ENCODE measurements at regions not wholly inside any gene's neighbourhood (a gene's known extent, or its start where the extent isn't known, plus 50 kb on each side); places are given as distances from the start of the nearest gene placed in this dataset.

DNA sequence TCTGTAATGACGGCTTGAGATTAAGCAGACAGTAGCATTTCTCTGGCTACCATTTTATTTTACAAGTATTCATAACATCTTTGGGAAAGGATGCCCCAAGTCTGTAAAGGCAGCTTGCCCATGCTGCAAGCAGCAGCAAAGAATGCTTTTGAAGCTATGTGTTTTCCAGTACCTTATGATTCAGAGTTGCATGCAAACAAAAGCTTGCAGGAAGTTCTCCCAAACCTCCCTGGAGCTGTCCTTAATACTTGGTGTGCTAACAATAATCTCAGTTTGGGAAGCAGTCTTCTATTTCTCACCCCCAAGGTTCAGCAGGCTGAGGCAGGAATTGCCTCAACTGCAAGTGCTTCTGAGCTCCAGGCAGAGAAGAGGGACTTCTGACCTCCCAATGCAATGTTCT lies 60.8 kb downstream of the CCNA1 start:
- DNase-seq, result no peak

DNA sequence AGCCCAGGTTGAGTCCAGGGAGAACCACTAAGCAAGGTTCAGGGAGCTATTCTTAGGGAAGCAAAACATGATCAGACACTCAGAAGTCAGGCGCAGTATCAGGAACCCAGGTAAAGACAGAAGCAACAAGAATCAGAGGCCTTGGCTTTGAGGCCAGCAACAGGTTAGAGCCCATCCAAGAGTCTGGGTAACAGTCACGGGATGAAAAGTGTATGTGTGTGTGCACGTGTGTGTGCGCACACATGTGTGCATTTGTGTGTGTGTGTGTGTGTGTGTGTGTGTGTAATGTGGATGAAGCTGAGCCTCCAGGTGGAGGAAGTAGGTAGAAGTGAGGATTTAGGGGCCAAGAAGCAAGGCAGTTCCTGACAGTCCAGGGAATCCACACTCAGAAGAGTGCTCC lies 63.1 kb downstream of the CCNA1 start:
- DNase-seq, result no peak

DNA sequence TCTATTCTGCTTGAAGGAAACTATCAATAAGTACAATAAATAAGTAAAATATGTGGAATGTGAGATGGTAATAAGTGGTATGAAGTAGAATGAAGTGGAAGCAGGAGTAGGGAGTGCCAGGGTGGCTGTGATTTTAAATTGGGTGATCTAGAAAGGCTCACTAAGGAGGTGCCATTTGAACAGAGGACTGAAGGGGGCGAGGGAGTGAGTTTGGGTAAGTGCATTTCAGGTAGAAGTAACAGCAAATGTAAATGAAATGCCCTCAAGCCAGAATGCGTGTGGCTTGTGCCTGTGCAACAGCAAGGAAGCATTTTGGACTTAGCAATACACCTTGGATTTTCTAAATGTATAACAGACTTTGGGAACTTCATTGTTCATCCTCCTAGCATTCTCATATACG lies 77.1 kb downstream of the CCNA1 start:
- no peak for DNase-seq

DNA sequence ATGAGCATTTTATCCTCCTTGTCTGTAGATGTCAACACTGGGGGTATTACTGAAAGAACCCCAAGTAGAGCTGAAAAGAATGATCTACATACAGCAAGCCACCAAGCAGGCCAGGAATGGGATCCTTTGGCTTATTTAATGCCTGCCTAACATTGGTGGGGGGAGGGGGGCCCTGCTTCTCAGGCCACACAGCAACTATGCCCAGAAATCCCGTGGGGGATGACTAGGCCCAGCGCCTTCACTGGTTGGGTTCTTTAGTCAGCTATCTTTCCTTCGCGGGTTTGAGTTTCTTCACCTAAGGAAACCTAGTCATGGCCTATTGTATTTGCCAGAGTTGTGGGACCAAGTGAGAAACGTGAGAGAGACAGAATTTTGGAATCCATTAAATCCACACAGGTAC lies 80.5 kb downstream of the CCNA1 start:
- DNase-seq, result no peak

- DNase-seq, result no peak
Measured at GRCh38 chr13:36513266-36513665, 81.0 kb downstream of the CCNA1 start.

GRCh38 chr13:36515466-36515865 lies 83.2 kb downstream of the CCNA1 start:
- no peak for DNase-seq

- DNase-seq, result no peak
Measured at GRCh38 chr13:36516225-36516624, 83.9 kb downstream of the CCNA1 start.

- DNase-seq, result no peak
Measured at GRCh38 chr13:36518707-36519106, 86.4 kb downstream of the CCNA1 start.

DNA sequence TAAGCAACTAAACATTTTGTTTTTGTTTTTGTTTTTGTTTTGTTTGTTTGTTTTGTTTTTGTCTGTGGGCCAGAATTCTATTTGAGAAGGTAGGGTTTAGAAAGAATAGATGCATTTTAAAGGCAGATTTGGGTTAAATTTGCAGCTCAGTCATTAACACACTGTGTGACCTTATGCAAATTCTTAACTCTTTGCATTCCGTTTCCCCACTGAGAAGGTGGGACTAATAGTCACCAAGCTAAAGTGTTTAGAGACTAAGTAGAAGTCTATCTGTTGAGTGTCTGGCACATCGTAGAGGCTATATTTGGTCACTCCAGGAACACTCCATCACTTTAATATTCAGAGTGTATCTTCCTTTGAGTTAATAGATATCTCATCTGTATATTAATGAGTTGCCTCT lies 87.1 kb downstream of the CCNA1 start:
- DNase-seq, result no peak

DNA sequence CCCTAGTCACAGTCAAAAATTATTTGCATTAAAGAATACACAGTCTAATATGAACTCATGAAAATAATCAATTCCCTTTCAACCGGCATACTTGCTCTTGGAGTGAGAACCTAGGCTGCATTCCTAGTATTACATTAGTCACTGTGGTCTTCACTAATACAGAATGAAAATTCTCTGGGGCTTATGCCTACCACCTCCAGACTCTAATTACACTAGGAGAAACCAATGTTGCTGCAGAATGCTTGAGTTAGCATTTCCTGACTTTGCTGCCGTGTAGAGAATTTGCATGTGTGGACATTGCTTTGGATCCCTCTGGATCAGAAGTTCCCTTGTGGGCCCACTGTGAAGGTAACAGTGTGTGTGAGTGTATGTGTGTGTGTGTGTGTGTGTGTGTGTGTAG lies 87.8 kb downstream of the CCNA1 start:
- no peak for DNase-seq

GRCh38 chr13:36526897-36527296 lies 94.6 kb downstream of the CCNA1 start:
- DNase-seq, result no peak

DNA sequence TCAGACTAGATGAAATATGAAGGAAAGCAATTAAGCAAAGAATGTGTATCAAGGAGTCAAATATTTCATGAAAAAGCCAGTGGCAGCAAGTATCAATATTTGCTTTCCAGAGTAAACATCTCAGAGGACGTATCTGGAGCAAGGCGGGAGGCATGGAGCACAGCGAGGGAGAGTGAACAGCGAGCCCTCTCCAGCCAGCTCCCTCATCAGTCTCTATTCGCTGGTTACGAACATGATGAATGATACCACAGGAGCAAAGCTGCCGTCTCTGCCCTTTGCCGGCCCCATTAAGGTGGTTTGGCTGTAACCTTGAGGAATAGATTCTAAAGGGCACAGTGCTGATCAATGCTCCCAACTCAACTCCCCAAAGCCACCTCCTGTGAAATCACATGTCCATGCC lies 95.8 kb downstream of the CCNA1 start:
- DNase-seq, result no peak

DNA sequence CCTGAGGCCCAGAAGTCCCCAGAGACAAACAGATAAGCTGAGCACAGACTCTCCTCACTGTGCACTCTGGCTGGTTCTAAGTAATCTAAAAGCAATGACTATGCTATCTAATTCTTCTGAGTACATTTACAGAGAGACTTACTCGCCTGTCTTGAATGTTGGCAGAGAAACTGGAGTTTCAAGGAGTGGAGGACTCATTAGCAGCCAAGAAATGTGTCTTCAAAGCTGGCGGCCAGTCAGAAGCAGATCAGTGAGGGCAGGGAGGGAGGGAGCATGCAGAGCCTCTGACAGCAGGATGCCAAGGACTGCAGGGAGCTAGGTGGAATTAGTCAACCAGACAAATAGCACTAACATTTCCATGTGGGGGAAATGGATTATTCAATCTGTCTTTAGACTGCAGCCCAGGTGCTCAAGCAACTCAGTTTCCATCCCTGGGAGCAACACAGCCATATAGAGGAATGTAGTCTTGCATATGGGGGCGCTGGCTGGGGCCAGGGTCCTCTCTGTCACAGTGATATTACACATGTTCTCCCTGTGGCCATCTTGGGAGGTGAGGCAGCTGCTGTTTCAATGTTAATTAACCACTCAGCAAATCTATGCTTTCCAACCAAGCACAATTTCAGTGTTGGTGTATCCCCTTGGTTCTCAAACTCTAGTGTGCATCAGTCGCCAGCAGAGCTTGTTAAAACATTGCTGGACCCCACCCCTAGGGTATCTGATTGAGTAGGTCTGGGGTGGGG lies 97.9 kb downstream of the CCNA1 start:
- DNase-seq, result peak; percentile 29

DNA sequence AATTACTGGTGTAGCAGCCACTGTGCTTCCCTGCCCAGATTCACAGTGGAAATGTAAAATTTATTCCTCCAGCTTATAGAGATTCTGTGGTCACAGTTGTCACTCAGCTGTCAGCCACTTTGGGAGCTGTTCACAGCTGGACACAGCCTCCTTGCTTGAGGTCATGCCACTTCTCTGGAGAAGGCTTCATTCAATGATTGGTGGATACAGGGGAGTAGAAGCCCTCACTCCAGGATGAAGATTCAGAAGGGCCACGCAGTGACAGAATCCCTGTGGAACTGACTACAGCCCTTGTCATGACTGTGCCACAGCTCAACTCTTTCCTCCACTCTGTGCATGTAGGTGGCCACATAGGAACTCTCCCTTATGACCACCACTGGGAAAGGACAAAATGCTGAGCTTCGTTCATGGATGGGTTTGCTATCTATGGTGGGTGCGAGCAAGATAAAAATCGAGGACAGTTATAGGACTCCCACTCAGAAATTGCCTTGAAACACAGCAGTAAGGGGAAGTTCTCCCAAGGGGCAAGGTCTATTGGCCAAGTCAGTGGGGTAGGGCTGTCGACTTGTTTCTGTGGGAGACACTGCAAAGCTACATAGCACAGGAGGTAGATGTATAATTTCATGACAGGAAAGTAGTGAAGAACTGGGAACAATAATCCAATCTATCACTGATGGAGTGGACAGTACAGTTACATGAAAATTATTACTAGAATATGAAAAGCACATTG lies 98.7 kb downstream of the CCNA1 start:
- no peak for DNase-seq

DNA sequence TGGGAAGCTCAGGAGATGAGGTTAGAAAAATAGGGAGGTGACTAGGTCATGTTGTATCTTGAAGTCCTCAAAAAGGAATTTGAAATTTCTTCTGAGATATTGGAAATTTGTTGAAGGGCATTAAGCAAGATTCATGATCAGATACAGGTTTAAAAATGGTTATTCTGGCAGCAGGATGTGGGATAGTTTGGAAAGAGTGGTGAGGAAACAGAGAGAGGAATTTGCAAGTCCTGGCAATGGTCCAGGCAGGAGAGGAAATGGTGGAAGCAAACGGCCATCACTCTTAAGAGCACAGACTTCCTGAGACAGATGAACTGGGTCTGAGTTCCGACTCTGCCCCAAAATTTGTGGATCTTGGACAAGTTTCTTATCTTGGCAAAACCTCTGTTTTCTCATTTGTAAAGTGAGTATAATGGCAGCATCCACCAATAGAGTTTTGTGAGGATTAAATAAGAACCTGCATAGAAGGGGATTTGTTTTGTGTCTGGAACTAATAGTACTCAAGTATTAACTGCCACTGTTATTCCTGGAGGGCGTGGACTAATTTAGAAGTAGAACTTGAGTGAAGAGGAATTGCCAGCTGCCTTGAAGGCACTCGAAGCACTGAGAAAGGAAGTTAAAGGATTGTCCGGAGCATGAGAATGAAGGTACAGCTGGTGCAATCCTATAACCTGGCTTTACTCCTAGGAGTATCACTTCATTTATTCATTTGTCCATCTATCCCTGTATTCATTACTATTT lies 99.6 kb downstream of the CCNA1 start:
- no peak for DNase-seq

- DNase-seq, result no peak
Measured at GRCh38 chr13:36533806-36534205, 101.5 kb downstream of the CCNA1 start.

DNA sequence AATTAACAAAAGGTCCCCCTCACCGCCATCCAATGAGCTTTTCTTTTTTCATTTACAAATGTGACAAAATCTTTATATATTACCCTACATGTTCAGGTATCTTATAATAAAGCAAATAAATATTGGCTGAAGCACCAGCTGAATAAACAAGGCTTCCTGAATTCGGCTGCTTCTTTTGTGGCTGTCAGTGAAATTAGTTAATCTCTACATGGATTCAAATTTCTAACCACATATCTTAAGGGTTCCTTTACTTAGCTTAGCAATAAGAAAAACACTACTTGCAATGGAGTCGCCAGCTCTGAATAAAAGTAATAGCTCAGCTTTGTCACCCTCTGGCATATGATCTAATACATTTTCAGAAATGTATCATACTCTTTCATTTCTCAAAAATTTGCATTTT lies 104.3 kb downstream of the CCNA1 start:
- no peak for DNase-seq

DNA sequence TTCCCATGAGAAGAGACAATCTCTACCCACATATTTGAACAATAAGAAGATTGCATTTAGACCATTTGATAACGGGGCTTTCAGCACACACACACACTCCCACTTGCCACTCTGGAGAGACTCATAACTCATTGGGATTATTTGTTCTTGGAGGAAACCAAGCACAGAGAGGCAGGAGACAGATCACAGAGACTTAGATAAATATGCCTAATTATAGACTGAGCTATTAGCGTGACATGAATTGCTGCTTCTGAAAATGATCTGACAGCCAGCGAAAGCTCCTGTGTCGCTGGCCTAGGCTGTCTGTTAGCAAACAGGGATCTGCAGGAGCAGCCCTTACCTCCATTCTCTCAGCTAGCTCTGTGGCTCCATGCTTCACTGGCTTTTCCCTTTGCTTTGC lies 111.4 kb downstream of the CCNA1 start:
- no peak for DNase-seq

DNA sequence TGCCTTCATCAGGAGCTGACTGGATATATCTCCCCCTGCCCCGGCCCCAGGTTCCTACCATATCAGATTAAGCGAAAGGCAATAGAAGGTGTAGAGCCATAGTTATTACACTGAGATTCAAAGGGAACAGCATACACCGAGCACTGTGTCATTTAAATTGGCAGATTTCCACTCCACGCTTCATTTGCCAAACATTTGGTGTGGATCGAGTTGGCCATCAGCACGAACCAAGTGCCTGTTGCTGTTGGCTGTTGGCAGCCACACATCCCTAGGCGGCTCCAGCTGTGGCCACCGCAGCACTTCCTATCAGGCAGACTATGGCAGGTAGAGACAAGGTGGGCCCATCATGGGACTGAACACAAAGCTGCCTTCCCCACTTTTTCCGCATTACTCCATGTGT lies 115.8 kb downstream of the CCNA1 start:
- DNase-seq, result no peak

DNA sequence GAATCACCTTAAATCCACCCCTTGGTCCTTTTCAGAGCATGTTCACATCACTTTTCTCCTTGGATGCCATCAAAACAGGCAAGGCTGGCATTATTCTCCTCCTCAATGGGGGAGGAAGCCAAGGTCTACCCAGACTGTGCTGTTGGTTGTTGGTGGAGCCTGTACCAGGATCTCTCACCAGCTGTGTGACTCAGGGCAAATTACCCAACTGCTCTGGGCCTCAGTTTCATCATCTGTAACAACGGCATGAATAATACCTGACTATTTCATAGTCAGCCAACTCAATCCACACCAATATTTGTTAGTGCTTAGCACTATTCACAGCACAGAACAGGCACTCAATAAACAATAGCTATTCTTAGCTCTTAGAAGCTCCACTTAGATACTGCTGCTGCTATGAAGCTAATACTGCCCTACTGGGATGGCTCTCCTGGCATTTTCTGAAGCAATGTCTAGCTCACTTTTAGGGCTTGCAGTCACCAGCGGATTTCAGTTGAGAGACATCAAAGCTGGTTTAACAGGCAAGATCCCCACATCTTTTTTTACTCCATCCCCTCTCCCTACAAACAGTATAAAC lies 116.9 kb downstream of the CCNA1 start:
- no peak for DNase-seq

GRCh38 chr13:36549755-36550154 lies 117.5 kb downstream of the CCNA1 start:
- DNase-seq, result no peak

GRCh38 chr13:36550177-36550576 lies 117.9 kb downstream of the CCNA1 start:
- no peak for DNase-seq

GRCh38 chr13:36551445-36551844 lies 119.2 kb downstream of the CCNA1 start:
- no peak for DNase-seq

Measured in occipital lobe (tissue), 1 donor.